Spleen (tissue), 11 donors: ENCODE measurements at regions not wholly inside any gene's neighbourhood (a gene's known extent, or its start where the extent isn't known, plus 50 kb on each side); places are given as distances from the start of the nearest gene placed in this dataset.

Experiments
- DNase-seq: peaks from one replicate; pipeline ENCODE4 v3.0.0-alpha.2; 2020
- H3K27ac ChIP-seq, 8 donors: fragments of 200-600 bp; sonication (generic) in 7 of 8; 1 replicate in 4 of 8; 2 replicates in 4 of 8; pipeline versions ENCODE4 v1.5.0 to v1.8.0; 2016 to 2021; ENCODE audit warnings: inconsistent platforms in 4 of 8, mild to moderate bottlenecking in 4 of 8, moderate library complexity in 1 of 8
- H3K27me3 ChIP-seq, 7 donors: fragments of 200-600 bp; sonication (generic) in 6 of 7; replicated peaks in 1 of 7; 1 replicate in 4 of 7; 2 replicates in 3 of 7; pipeline versions ENCODE4 v1.5.0 to v1.8.0; 2016 to 2021; ENCODE audit warnings: inconsistent platforms in 3 of 7, mild to moderate bottlenecking in 1 of 7
- H3K36me3 ChIP-seq, 6 donors: fragments of 200-600 bp; sonication (generic) in 5 of 6; 1 replicate in 4 of 6; 2 replicates in 2 of 6; pipeline versions ENCODE4 v1.5.0 to v1.8.0; 2016 to 2021; ENCODE audit warnings: inconsistent platforms in 2 of 6
- H3K4me1 ChIP-seq, 6 donors: fragments of 200-600 bp; sonication (generic) in 5 of 6; 1 replicate in 3 of 6; 2 replicates in 3 of 6; pipeline versions ENCODE4 v1.5.0 to v1.8.0; 2016 to 2021; ENCODE audit warnings: inconsistent platforms in 3 of 6
- H3K4me3 ChIP-seq, 8 donors: fragments of 200-600 bp; sonication (generic) in 7 of 8; 1 replicate in 4 of 8; 2 replicates in 4 of 8; pipeline versions ENCODE4 v1.5.0 to v1.8.0; 2016 to 2021; ENCODE audit warnings: inconsistent platforms in 4 of 8, mild to moderate bottlenecking in 4 of 8, moderate library complexity in 2 of 8
- H3K9me3 ChIP-seq, 8 donors: fragments of 200-600 bp; sonication (generic) in 7 of 8; 1 replicate in 4 of 8; 2 replicates in 4 of 8; pipeline versions ENCODE4 v1.5.0 to v1.8.0; 2016 to 2021; ENCODE audit warnings: inconsistent platforms in 4 of 8
- POLR2A ChIP-seq, 3 donors: fragments of 450-650 bp; IDR thresholded peaks; one replicate each; pipeline ENCODE4 v1.5.1; 2017; ENCODE audit warnings: antibody characterized with exemption in 3 of 3, mild to moderate bottlenecking in 1 of 3
- POLR2AphosphoS5 ChIP-seq, 3 donors: sonication (generic); formaldehyde crosslinking; IDR thresholded peaks; one replicate each; pipeline ENCODE4 v1.5.1; 2017; ENCODE audit warnings: antibody characterized with exemption in 3 of 3
- WGBS, 5 donors: extraction: QIAGEN DNeasy Blood & Tissue Kit in 3 of 5; methylation state at CpG; one replicate each; pipeline versions ENCODE4 v1.1.5 to v1.1.7; 2013 to 2018; 5-methylcytosine and 5-hydroxymethylcytosine counted together
- intact Hi-C: fragments of 100-400 bp; cut with DNase I; formaldehyde crosslinking; loops from one replicate; pipeline ENCODE4 v1.15.0; 2023; ENCODE audit warnings: low total_unique reads
- TF ChIP-seq, protein P1 (sequence below), 11 experiments: fragments of 200-600 bp in 7 of 11; fragments of 450-650 bp in 4 of 11; sonication (generic) in 4 of 11; IDR thresholded peaks in 8 of 11; conservative IDR thresholded peaks in 3 of 11; 1 replicate in 7 of 11; 2 replicates in 4 of 11; pipeline versions ENCODE4 v1.4.0 to v1.8.0; 2016 to 2021; ENCODE audit warnings: antibody characterized with exemption in 11 of 11, inconsistent platforms in 4 of 11, mild to moderate bottlenecking in 1 of 11
- donor health status: healthy with polysubstance abuse.
- donor health status: DM: no; HTN: no; CAD: no; lungs with moderate emphysema.
- donor health status: DM: no; HTN: no; CAD: no.
- donor health status: Bipolar disorder and iron deficiency.
- donor health status: healthy.
- donor health status: DM: no; HTN: no; CAD: no.
- donor health status: DM: yes; HTN: yes; CAD: no.

- Histone ChIP-seq H3K27ac (no peak overlapping the region), H3K9me3 (no peaks in the 10 kb centered on the region), H3K4me3 (no peak overlapping the region), H3K4me1 (no peaks in the 10 kb centered on the region), H3K27me3 (no peaks in the 10 kb centered on the region), H3K36me3 (no peaks in the 10 kb centered on the region)
- no peak for DNase-seq
- intact Hi-C loops: no loop called here
- TF ChIP-seq POLR2AphosphoS5 (IDR thresholded peaks at IDR 0.05): no peak
- TF ChIP-seq POLR2A (IDR thresholded peaks at IDR 0.05): no peak
- TF ChIP-seq, protein P1, sequence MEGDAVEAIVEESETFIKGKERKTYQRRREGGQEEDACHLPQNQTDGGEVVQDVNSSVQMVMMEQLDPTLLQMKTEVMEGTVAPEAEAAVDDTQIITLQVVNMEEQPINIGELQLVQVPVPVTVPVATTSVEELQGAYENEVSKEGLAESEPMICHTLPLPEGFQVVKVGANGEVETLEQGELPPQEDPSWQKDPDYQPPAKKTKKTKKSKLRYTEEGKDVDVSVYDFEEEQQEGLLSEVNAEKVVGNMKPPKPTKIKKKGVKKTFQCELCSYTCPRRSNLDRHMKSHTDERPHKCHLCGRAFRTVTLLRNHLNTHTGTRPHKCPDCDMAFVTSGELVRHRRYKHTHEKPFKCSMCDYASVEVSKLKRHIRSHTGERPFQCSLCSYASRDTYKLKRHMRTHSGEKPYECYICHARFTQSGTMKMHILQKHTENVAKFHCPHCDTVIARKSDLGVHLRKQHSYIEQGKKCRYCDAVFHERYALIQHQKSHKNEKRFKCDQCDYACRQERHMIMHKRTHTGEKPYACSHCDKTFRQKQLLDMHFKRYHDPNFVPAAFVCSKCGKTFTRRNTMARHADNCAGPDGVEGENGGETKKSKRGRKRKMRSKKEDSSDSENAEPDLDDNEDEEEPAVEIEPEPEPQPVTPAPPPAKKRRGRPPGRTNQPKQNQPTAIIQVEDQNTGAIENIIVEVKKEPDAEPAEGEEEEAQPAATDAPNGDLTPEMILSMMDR (IDR thresholded peaks at IDR 0.05 in 8 of 11, conservative IDR thresholded peaks at IDR 0.05 in 3 of 11): no peak
These were observed 111.3 kb downstream of the NUDT12 start for GRCh38 chr5:103451261-103451660.

- Histone ChIP-seq H3K27ac (no peak overlapping the region), H3K27me3 (no peaks in the 10 kb centered on the region), H3K4me3 (no peak overlapping the region), H3K36me3 (no peaks in the 10 kb centered on the region), H3K9me3 (no peaks in the 10 kb centered on the region), H3K4me1 (no peaks in the 10 kb centered on the region)
- DNase-seq: no peak
- intact Hi-C loops: no loop called here
- WGBS, 5 donors: 69 to 86% (median 77%) methylated on average over 4 of the region's 4 CpGs
- TF ChIP-seq POLR2A (IDR thresholded peaks at IDR 0.05) (no peak), POLR2AphosphoS5 (IDR thresholded peaks at IDR 0.05) (no peak)
- TF ChIP-seq, protein P1 (IDR thresholded peaks at IDR 0.05 in 8 of 11, conservative IDR thresholded peaks at IDR 0.05 in 3 of 11): no peak
These were observed 112.1 kb downstream of the NUDT12 start for GRCh38 chr5:103450333-103451061.

DNA sequence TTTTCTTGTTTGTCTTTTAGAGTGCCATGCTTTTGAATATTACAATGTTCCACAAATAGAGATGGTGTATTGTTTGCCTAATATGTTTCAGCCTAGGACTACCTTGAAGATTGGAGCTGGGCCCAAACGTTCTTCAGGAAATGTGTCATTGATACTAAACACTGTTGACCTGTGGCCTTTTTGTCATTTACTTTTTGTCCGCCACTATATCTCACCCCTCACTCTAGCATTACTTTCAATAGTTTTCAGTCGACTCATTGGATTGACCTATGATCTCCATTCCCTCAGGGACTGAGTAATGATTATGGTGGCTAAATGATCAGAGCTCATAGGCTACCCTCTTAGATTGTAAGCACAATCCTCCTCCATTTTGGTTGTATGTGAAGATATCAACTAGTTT is 115.8 kb downstream of the NUDT12 start:
- DNase-seq: no peak
- H3K27ac ChIP-seq: no peak overlapping the region
- peaks cover 0 to 7% (median 0%) of the 10 kb centered on the region in 6 donors for H3K4me1 ChIP-seq
- TF ChIP-seq POLR2A (IDR thresholded peaks at IDR 0.05): no peak
- no peak for TF ChIP-seq POLR2AphosphoS5 (IDR thresholded peaks at IDR 0.05)
- TF ChIP-seq, protein P1 (IDR thresholded peaks at IDR 0.05 in 8 of 11, conservative IDR thresholded peaks at IDR 0.05 in 3 of 11): no peak
- no peaks in the 10 kb centered on the region for H3K36me3 ChIP-seq
- no peaks in the 10 kb centered on the region for H3K27me3 ChIP-seq
- 56 to 74% (median 63%) methylated on average over 3 of the region's 3 CpGs for WGBS, 5 donors
- intact Hi-C loops: no loop called here
- no peaks in the 10 kb centered on the region for H3K9me3 ChIP-seq
- H3K4me3 ChIP-seq: no peak overlapping the region

- Histone ChIP-seq H3K4me1 (peaks cover 0 to 7% (median 0%) of the 10 kb centered on the region in 6 donors), H3K36me3 (no peaks in the 10 kb centered on the region), H3K9me3 (peaks cover 0 to 7% (median 5%) of the 10 kb centered on the region in 8 donors), H3K27me3 (no peaks in the 10 kb centered on the region), H3K27ac (no peak overlapping the region), H3K4me3 (no peak overlapping the region)
- TF ChIP-seq POLR2A (IDR thresholded peaks at IDR 0.05) (no peak), POLR2AphosphoS5 (IDR thresholded peaks at IDR 0.05) (no peak)
- TF ChIP-seq, protein P1 (IDR thresholded peaks at IDR 0.05 in 8 of 11, conservative IDR thresholded peaks at IDR 0.05 in 3 of 11): no peak
- no peak for DNase-seq
- intact Hi-C loops: no loop called here
- WGBS, 5 donors: 74 to 96% (median 85%) methylated on average over 5 of the region's 5 CpGs
These were observed 117.1 kb downstream of the NUDT12 start for GRCh38 chr5:103445426-103446035.
